Vagina (tissue), 2 donors: ENCODE measurements at regions not wholly inside any gene's neighbourhood (a gene's known extent, or its start where the extent isn't known, plus 50 kb on each side); places are given as distances from the start of the nearest gene placed in this dataset.

Source experiments
- DNase-seq, 2 donors: peaks; one replicate each; pipeline ENCODE4 v3.0.0-alpha.2; 2017; ENCODE audit errors: extremely low spot score in 2 of 2
- H3K27ac ChIP-seq: fragments of 200-600 bp; sonication (generic); one replicate; pipeline ENCODE4 v1.5.1; 2019
- H3K27me3 ChIP-seq: fragments of 200-600 bp; sonication (generic); one replicate; pipeline ENCODE4 v1.5.1; 2019
- H3K36me3 ChIP-seq, 2 donors: fragments of 200-600 bp; sonication (generic); one replicate each; pipeline ENCODE4 v1.5.1; 2017 to 2019
- H3K4me1 ChIP-seq: fragments of 200-600 bp; sonication (generic); one replicate; pipeline ENCODE4 v1.5.1; 2019
- H3K4me3 ChIP-seq, 2 donors: fragments of 200-600 bp; sonication (generic); 1 replicate in 1 of 2; 2 replicates in 1 of 2; pipeline ENCODE4 v1.5.1; 2016 to 2019
- H3K9me3 ChIP-seq: fragments of 200-600 bp; sonication (generic); one replicate; pipeline ENCODE4 v1.5.1; 2019
- CTCF ChIP-seq, 3 experiments: fragments of 450-650 bp in 2 of 3; fragments of 200-600 bp in 1 of 3; sonication (generic) in 1 of 3; IDR thresholded peaks; one replicate each; pipeline ENCODE4 v1.5.1; 2017 to 2019; ENCODE audit warnings: antibody characterized with exemption in 3 of 3, mild to moderate bottlenecking in 2 of 3, moderate library complexity in 2 of 3
- POLR2A ChIP-seq, 2 donors: fragments of 450-650 bp; IDR thresholded peaks; one replicate each; pipeline ENCODE4 v1.6.1; 2017; ENCODE audit warnings: antibody characterized with exemption in 2 of 2, mild to moderate bottlenecking in 2 of 2, moderate library complexity in 2 of 2
- POLR2AphosphoS5 ChIP-seq, 2 donors: sonication (generic); formaldehyde crosslinking; IDR thresholded peaks; one replicate each; pipeline ENCODE4 v1.9.0; 2017; ENCODE audit warnings: antibody characterized with exemption in 2 of 2, mild to moderate bottlenecking in 2 of 2, low read depth in 1 of 2; ENCODE audit not compliant: insufficient read depth in 1 of 2
- intact Hi-C: fragments of 100-400 bp; cut with DNase I; formaldehyde crosslinking; loops from one replicate; pipeline ENCODE4 v1.15.1; 2023

- Histone ChIP-seq H3K4me3 (no peak overlapping the region), H3K27ac (no peak overlapping the region), H3K27me3 (no peaks in the 10 kb centered on the region), H3K4me1 (no peaks in the 10 kb centered on the region), H3K9me3 (no peaks in the 10 kb centered on the region), H3K36me3 (no peaks in the 10 kb centered on the region)
- DNase-seq: no peak
- TF ChIP-seq POLR2AphosphoS5 (IDR thresholded peaks at IDR 0.05; ENCODE audit: insufficient read depth in 1 of 2, low read depth in 1 of 2) (no peak), POLR2A (IDR thresholded peaks at IDR 0.05) (no peak), CTCF (IDR thresholded peaks at IDR 0.05) (no peak)
- intact Hi-C loops: no loop called here
Observed at GRCh38 chr4:43339435-43339834, 446.9 kb downstream of the GRXCR1 start.

- Histone ChIP-seq H3K9me3 (no peaks in the 10 kb centered on the region), H3K27ac (no peak overlapping the region), H3K4me3 (no peak overlapping the region), H3K4me1 (no peaks in the 10 kb centered on the region), H3K36me3 (no peaks in the 10 kb centered on the region), H3K27me3 (no peaks in the 10 kb centered on the region)
- intact Hi-C loops: no loop called here
- DNase-seq: no peak
- TF ChIP-seq POLR2AphosphoS5 (IDR thresholded peaks at IDR 0.05; ENCODE audit: insufficient read depth in 1 of 2, low read depth in 1 of 2) (no peak), POLR2A (IDR thresholded peaks at IDR 0.05) (no peak), CTCF (IDR thresholded peaks at IDR 0.05) (no peak)
Observed at GRCh38 chr4:43341741-43342140, 449.2 kb downstream of the GRXCR1 start.

DNA sequence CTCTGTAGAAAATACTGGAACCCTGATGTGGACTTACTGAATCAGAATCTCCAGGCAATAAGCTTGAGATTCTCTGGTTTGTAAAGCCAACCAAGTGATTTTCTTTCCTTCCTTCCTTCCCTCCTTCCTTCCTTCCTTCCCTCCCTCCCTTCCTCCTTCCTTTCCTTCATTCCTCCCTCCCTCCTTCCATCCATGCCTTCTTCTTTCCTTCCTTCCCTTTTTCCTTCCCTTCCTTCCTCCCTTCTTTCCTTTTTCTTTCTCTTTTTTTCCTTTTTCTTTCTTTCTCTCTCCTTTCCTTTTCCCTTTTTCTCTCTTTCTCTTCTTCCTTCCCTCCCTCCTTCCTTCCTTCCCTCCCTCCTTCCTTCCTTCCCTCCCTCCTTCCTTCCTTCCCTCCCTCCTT is 450.8 kb downstream of the GRXCR1 start:
- no peaks in the 10 kb centered on the region for H3K4me1 ChIP-seq
- no peak for DNase-seq
- H3K9me3 ChIP-seq: no peaks in the 10 kb centered on the region
- TF ChIP-seq POLR2AphosphoS5 (IDR thresholded peaks at IDR 0.05; ENCODE audit: insufficient read depth in 1 of 2, low read depth in 1 of 2) (no peak), CTCF (IDR thresholded peaks at IDR 0.05) (no peak), POLR2A (IDR thresholded peaks at IDR 0.05) (no peak)
- H3K27me3 ChIP-seq: no peaks in the 10 kb centered on the region
- intact Hi-C loops: no loop called here
- H3K27ac ChIP-seq: no peak overlapping the region
- no peaks in the 10 kb centered on the region for H3K36me3 ChIP-seq
- no peak overlapping the region for H3K4me3 ChIP-seq

- TF ChIP-seq POLR2A (IDR thresholded peaks at IDR 0.05): no peak
- no peak for TF ChIP-seq CTCF (IDR thresholded peaks at IDR 0.05)
- no peak for TF ChIP-seq POLR2AphosphoS5 (IDR thresholded peaks at IDR 0.05; ENCODE audit: insufficient read depth in 1 of 2, low read depth in 1 of 2)
- Histone ChIP-seq H3K4me3 (no peak overlapping the region), H3K9me3 (no peaks in the 10 kb centered on the region), H3K4me1 (no peaks in the 10 kb centered on the region), H3K27me3 (no peaks in the 10 kb centered on the region), H3K36me3 (no peaks in the 10 kb centered on the region), H3K27ac (no peak overlapping the region)
- intact Hi-C loops: no loop called here
- no peak for DNase-seq
Observed at GRCh38 chr4:43345323-43345925, 452.9 kb downstream of the GRXCR1 start.

DNA sequence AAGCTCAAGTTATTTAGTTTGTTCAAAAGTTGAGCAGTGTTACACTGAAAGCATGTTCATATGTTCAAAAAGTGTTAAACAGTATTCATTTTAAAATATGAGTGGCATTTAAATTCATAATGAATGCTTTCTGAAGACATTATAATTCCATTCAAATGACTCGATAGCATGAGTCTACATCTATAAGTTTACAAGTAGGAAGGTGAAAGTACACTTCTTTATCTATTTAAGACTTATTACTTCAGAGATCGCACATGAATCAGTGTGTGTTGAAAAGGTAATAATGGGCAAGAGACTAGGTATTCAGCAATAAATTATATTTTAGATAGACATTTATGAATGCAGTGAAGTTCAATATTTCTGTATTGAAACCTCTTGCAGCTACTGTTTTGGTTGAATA is 456.1 kb downstream of the GRXCR1 start:
- no peak for DNase-seq
- H3K9me3 ChIP-seq: no peaks in the 10 kb centered on the region
- no peaks in the 10 kb centered on the region for H3K36me3 ChIP-seq
- TF ChIP-seq CTCF (IDR thresholded peaks at IDR 0.05) (no peak), POLR2AphosphoS5 (IDR thresholded peaks at IDR 0.05; ENCODE audit: insufficient read depth in 1 of 2, low read depth in 1 of 2) (no peak), POLR2A (IDR thresholded peaks at IDR 0.05) (no peak)
- no peak overlapping the region for H3K27ac ChIP-seq
- no peak overlapping the region for H3K4me3 ChIP-seq
- H3K27me3 ChIP-seq: no peaks in the 10 kb centered on the region
- H3K4me1 ChIP-seq: no peaks in the 10 kb centered on the region
- intact Hi-C loops: no loop called here
